SK-N-SH (cell line): ENCODE measurements at regions not wholly inside any gene's neighbourhood (a gene's known extent, or its start where the extent isn't known, plus 50 kb on each side); places are given as distances from the start of the nearest gene placed in this dataset.

Source experiments
- CTCF ChIA-PET: fragments of 300-600, 350-600 bp; formaldehyde crosslinking; extraction: SDS; loops from one replicate; lab custom pipeline; 2021; lab: Yijun Ruan, JAX
- POLR2A ChIA-PET: fragments of 350-600 bp; sonication (Branson Sonifier 250); formaldehyde crosslinking; extraction: SDS; loops from one replicate; lab custom pipeline; 2020; ENCODE audit warnings: antibody characterized with exemption, inconsistent platforms; lab: Yijun Ruan, JAX
- DNase-seq: peaks from one replicate; pipeline ENCODE4 v3.0.0; 2012
- H2AFZ ChIP-seq: fragments of 200-600 bp; sonication (generic); 2 replicates; pipeline ENCODE4 v1.8.1; 2016; ENCODE audit warnings: antibody characterized with exemption, mild to moderate bottlenecking, low read depth
- H3F3A ChIP-seq: fragments of 200-600 bp; sonication (generic); replicated peaks from 2 replicates; pipeline ENCODE3; 2016; ENCODE audit warnings: antibody characterized with exemption, mild to moderate bottlenecking; ENCODE audit not compliant: insufficient read depth
- H3K27ac ChIP-seq, 2 experiments: fragments of 200-500 bp in 1 of 2; fragments of 200-600 bp in 1 of 2; sonication (Bioruptor generic) in 1 of 2; sonication (generic), shearing (Covaris generic) in 1 of 2; 2 replicates each; pipeline versions ENCODE4 v1.5.1 to v1.6.1; 2014 to 2016; ENCODE audit warnings: low read depth in 2 of 2, inconsistent platforms in 1 of 2, low read length in 1 of 2, mild to moderate bottlenecking in 1 of 2, mixed read lengths in 1 of 2
- H3K27me3 ChIP-seq: fragments of 200-600 bp; sonication (generic), shearing (Covaris generic); 2 replicates; pipeline ENCODE4 v1.6.1; 2016; ENCODE audit warnings: mixed run types; ENCODE audit not compliant: insufficient read depth
- H3K36me3 ChIP-seq, 2 experiments: fragments of 200-500 bp in 1 of 2; fragments of 200-600 bp in 1 of 2; sonication (Bioruptor generic) in 1 of 2; sonication (generic) in 1 of 2; replicated peaks in 1 of 2; 2 replicates each; pipeline versions ENCODE3 to v1.5.1; 2014 to 2016; ENCODE audit warnings: low read length in 1 of 2, mild to moderate bottlenecking in 1 of 2; ENCODE audit not compliant: insufficient read depth in 2 of 2, control insufficient read depth in 1 of 2
- H3K4me1 ChIP-seq, 2 experiments: fragments of 200-500 bp in 1 of 2; fragments of 200-600 bp in 1 of 2; sonication (Bioruptor generic) in 1 of 2; sonication (generic), shearing (Covaris generic) in 1 of 2; 2 replicates each; pipeline versions ENCODE4 v1.5.1 to v1.6.1; 2014 to 2016; ENCODE audit warnings: low read depth in 1 of 2, low read length in 1 of 2, mixed run types in 1 of 2; ENCODE audit not compliant: insufficient read depth in 2 of 2, control insufficient read depth in 1 of 2
- H3K4me2 ChIP-seq: fragments of 200-600 bp; sonication (generic), shearing (Covaris generic); 2 replicates; pipeline ENCODE4 v1.6.1; 2017; ENCODE audit warnings: mixed run types
- H3K4me3 ChIP-seq, 2 experiments: fragments of 200-500 bp in 1 of 2; fragments of 200-600 bp in 1 of 2; sonication (Bioruptor generic) in 1 of 2; sonication (generic), shearing (Covaris generic) in 1 of 2; 2 replicates each; pipeline versions ENCODE4 v1.5.1 to v1.8.1; 2014 to 2016; ENCODE audit warnings: low read depth in 2 of 2, inconsistent platforms in 1 of 2, low read length in 1 of 2, mild to moderate bottlenecking in 1 of 2, mixed read lengths in 1 of 2, moderate library complexity in 1 of 2
- H3K79me2 ChIP-seq: fragments of 200-600 bp; sonication (generic); 2 replicates; pipeline ENCODE4 v1.8.1; 2017; ENCODE audit warnings: mild to moderate bottlenecking; ENCODE audit not compliant: insufficient read depth
- H3K9ac ChIP-seq: fragments of 200-600 bp; sonication (generic); 2 replicates; pipeline ENCODE4 v1.6.1; 2017; ENCODE audit warnings: mixed run types
- H3K9me2 ChIP-seq: fragments of 200-600 bp; sonication (generic); 2 replicates; pipeline ENCODE4 v1.6.1; 2017; ENCODE audit warnings: mixed run types
- H3K9me3 ChIP-seq: fragments of 200-600 bp; sonication (generic); 2 replicates; pipeline ENCODE4 v1.6.1; 2017; ENCODE audit warnings: mixed run types, mild to moderate bottlenecking, moderate library complexity
- H4K20me1 ChIP-seq: fragments of 200-600 bp; sonication (generic); 2 replicates; pipeline ENCODE4 v1.6.1; 2017; ENCODE audit warnings: mild to moderate bottlenecking, mixed run types; ENCODE audit not compliant: insufficient read depth
- EP300 ChIP-seq, 2 experiments: IDR thresholded peaks; 2 replicates each; pipeline versions ENCODE4 v1.4.0 to v1.6.1; 2012; ENCODE audit warnings: borderline replicate concordance in 1 of 2, low read depth in 1 of 2, low read length in 1 of 2
- EZH2phosphoT487 ChIP-seq: fragments of 200-600 bp; sonication (generic); IDR thresholded peaks from 2 replicates; pipeline ENCODE4 v1.6.1; 2017; ENCODE audit warnings: low read depth, mixed run types, mild to moderate bottlenecking, antibody characterized with exemption, moderate library complexity, borderline replicate concordance
- FOXJ3 ChIP-seq: sonication (generic); formaldehyde crosslinking; IDR thresholded peaks from 2 replicates; pipeline ENCODE4 v1.5.1; 2020; ENCODE audit warnings: mild to moderate bottlenecking, missing genetic modification reagents
- FOXM1 ChIP-seq: IDR thresholded peaks from 2 replicates; pipeline ENCODE4 v1.4.0; 2012; ENCODE audit warnings: low read depth, mild to moderate bottlenecking
- GABPA ChIP-seq: IDR thresholded peaks from 2 replicates; pipeline ENCODE4 v1.4.0; 2012; ENCODE audit warnings: low read depth, mild to moderate bottlenecking
- MXI1 ChIP-seq: IDR thresholded peaks from 2 replicates; pipeline ENCODE4 v1.6.1; 2012; ENCODE audit warnings: mild to moderate bottlenecking, low read depth, low read length, improper control_type of control experiment
- NFIC ChIP-seq: IDR thresholded peaks from 2 replicates; pipeline ENCODE4 v1.4.0; 2012; ENCODE audit warnings: borderline replicate concordance
- NRF1 ChIP-seq: IDR thresholded peaks from 2 replicates; pipeline ENCODE4 v1.6.1; 2012; ENCODE audit warnings: low read depth, mild to moderate bottlenecking, low read length
- POLR2AphosphoS5 ChIP-seq: IDR thresholded peaks from 2 replicates; pipeline ENCODE4 v1.6.1; 2012; ENCODE audit warnings: low read depth, low read length
- RAD21 ChIP-seq: IDR thresholded peaks from 2 replicates; pipeline ENCODE4 v1.6.1; 2012; ENCODE audit warnings: mild to moderate bottlenecking, low read length
- RFX5 ChIP-seq: IDR thresholded peaks from 2 replicates; pipeline ENCODE4 v1.6.1; 2012; ENCODE audit warnings: mild to moderate bottlenecking, improper control_type of control experiment, low read length
- RXRA ChIP-seq: IDR thresholded peaks from 2 replicates; pipeline ENCODE4 v1.4.0; 2012; ENCODE audit warnings: low read depth, mild to moderate bottlenecking, borderline replicate concordance
- SMC3 ChIP-seq: IDR thresholded peaks from 2 replicates; pipeline ENCODE4 v1.6.1; 2012; ENCODE audit warnings: low read depth, low read length, improper control_type of control experiment
- TCF12 ChIP-seq: IDR thresholded peaks from 2 replicates; pipeline ENCODE4 v1.4.0; 2012
- TEAD4 ChIP-seq: IDR thresholded peaks from 2 replicates; pipeline ENCODE4 v1.4.0; 2012; ENCODE audit warnings: mild to moderate bottlenecking, borderline replicate concordance; ENCODE audit not compliant: insufficient read depth
- WGBS: methylation state at CpG from one replicate; pipeline ENCODE4 v1.1.6; 2017; ENCODE audit warnings: low lambda C conversion rate; 5-methylcytosine and 5-hydroxymethylcytosine counted together
- TF ChIP-seq, protein P1 (sequence below): IDR thresholded peaks from 2 replicates; pipeline ENCODE4 v1.6.1; 2012; ENCODE audit warnings: mild to moderate bottlenecking, low read depth, low read length, moderate library complexity
- TF ChIP-seq, protein P2 (sequence below): fragments of 150-350 bp; IDR thresholded peaks from 2 replicates; pipeline ENCODE4 v1.6.1; 2016; ENCODE audit warnings: mild to moderate bottlenecking, low read depth, low read length
- TF ChIP-seq, protein P3 (sequence below): IDR thresholded peaks from 2 replicates; pipeline ENCODE4 v1.4.0; 2012; ENCODE audit warnings: low read depth, borderline replicate concordance
- TF ChIP-seq, protein P4 (sequence below): IDR thresholded peaks from 2 replicates; pipeline ENCODE4; 2012

DNA sequence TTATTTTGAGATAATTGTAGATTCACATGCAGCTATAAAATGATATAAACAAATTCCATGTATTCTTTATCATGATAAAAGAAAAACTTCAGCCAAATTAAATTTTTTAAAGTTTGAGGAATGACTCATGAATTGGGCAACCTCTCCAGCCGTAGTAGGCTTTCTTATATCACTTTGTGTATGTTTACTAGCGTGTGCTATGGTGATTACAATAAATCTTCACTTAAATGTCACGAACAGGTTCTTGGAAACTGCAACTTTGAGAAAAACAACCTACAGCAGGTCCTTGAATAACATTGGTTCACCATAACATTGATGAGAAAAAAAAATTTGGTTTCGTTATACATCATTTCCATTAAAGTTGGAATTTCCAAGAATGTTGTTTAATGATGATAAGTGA lies 730.9 kb upstream of the TYRP1 start (continued):
- TF ChIP-seq, protein P1, sequence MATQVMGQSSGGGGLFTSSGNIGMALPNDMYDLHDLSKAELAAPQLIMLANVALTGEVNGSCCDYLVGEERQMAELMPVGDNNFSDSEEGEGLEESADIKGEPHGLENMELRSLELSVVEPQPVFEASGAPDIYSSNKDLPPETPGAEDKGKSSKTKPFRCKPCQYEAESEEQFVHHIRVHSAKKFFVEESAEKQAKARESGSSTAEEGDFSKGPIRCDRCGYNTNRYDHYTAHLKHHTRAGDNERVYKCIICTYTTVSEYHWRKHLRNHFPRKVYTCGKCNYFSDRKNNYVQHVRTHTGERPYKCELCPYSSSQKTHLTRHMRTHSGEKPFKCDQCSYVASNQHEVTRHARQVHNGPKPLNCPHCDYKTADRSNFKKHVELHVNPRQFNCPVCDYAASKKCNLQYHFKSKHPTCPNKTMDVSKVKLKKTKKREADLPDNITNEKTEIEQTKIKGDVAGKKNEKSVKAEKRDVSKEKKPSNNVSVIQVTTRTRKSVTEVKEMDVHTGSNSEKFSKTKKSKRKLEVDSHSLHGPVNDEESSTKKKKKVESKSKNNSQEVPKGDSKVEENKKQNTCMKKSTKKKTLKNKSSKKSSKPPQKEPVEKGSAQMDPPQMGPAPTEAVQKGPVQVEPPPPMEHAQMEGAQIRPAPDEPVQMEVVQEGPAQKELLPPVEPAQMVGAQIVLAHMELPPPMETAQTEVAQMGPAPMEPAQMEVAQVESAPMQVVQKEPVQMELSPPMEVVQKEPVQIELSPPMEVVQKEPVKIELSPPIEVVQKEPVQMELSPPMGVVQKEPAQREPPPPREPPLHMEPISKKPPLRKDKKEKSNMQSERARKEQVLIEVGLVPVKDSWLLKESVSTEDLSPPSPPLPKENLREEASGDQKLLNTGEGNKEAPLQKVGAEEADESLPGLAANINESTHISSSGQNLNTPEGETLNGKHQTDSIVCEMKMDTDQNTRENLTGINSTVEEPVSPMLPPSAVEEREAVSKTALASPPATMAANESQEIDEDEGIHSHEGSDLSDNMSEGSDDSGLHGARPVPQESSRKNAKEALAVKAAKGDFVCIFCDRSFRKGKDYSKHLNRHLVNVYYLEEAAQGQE: no peak
- TF ChIP-seq RAD21 (no peak), NFIC (no peak)

DNA sequence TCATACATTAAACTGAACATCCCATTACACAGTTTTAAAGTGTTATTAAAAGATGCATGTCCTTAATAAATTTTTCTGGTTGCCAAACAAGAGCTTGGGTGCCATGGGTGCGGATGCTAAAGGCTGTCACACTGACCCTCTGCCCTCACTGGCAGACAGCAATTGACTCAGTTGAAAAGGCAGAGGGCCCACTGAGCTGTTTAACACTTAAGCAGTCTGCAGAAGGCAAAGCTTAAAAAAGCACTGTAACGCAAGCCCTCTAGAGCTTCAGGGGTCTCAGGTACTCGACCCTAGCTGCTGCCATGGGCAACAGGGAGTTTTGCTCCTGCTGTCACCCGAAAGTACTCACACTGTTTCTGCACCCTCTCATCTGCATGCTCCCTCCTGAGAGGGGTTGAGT lies 726.4 kb upstream of the TYRP1 start:
- DNase-seq: no peak
- 10% methylated on average over 4 of the region's 4 CpGs for WGBS
- no peak overlapping the region; a peak in 1 of 4 replicates for H3K4me3 ChIP-seq
- no peaks in the 10 kb centered on the region for H3K9me2 ChIP-seq
- H3K36me3 ChIP-seq: no peaks in the 10 kb centered on the region
- POLR2A ChIA-PET: no interaction called here
- TF ChIP-seq, protein P2, sequence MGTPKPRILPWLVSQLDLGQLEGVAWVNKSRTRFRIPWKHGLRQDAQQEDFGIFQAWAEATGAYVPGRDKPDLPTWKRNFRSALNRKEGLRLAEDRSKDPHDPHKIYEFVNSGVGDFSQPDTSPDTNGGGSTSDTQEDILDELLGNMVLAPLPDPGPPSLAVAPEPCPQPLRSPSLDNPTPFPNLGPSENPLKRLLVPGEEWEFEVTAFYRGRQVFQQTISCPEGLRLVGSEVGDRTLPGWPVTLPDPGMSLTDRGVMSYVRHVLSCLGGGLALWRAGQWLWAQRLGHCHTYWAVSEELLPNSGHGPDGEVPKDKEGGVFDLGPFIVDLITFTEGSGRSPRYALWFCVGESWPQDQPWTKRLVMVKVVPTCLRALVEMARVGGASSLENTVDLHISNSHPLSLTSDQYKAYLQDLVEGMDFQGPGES: no peak
- no peak for TF ChIP-seq RFX5
- no peak for TF ChIP-seq TCF12
- no peak for TF ChIP-seq EZH2phosphoT487
- TF ChIP-seq GABPA: no peak
- TF ChIP-seq, protein P3, sequence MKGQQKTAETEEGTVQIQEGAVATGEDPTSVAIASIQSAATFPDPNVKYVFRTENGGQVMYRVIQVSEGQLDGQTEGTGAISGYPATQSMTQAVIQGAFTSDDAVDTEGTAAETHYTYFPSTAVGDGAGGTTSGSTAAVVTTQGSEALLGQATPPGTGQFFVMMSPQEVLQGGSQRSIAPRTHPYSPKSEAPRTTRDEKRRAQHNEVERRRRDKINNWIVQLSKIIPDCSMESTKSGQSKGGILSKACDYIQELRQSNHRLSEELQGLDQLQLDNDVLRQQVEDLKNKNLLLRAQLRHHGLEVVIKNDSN: no peak
- no peak for TF ChIP-seq NRF1
- TF ChIP-seq, protein P4, sequence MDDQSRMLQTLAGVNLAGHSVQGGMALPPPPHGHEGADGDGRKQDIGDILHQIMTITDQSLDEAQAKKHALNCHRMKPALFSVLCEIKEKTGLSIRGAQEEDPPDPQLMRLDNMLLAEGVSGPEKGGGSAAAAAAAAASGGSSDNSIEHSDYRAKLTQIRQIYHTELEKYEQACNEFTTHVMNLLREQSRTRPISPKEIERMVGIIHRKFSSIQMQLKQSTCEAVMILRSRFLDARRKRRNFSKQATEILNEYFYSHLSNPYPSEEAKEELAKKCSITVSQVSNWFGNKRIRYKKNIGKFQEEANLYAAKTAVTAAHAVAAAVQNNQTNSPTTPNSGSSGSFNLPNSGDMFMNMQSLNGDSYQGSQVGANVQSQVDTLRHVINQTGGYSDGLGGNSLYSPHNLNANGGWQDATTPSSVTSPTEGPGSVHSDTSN: no peak
- TF ChIP-seq MXI1: no peak
- no peak for TF ChIP-seq SMC3
- no peak for TF ChIP-seq EP300 (IDR thresholded peaks at IDR 0.05; ENCODE audit: borderline replicate concordance in 1 of 2, low read depth in 1 of 2, low read length in 1 of 2)
- TF ChIP-seq POLR2AphosphoS5: no peak
- no peak for TF ChIP-seq TEAD4
- TF ChIP-seq FOXJ3 (CRISPR knock-in tag): no peak
- TF ChIP-seq FOXM1: no peak
- no peak for TF ChIP-seq RXRA
- CTCF ChIA-PET: no interaction called here
- no peak overlapping the region for H3K27ac ChIP-seq
- H2AFZ ChIP-seq: no peak overlapping the region
- H3F3A ChIP-seq: no peaks in the 10 kb centered on the region
- no peaks in the 10 kb centered on the region; the same call in 1 of the 2 replicates for H3K9me3 ChIP-seq
- H3K27me3 ChIP-seq: no peaks in the 10 kb centered on the region
- H3K4me1 ChIP-seq: no peaks in the 10 kb centered on the region
- no peak overlapping the region for H3K4me2 ChIP-seq
- no peaks in the 10 kb centered on the region for H4K20me1 ChIP-seq
- H3K9ac ChIP-seq: no peak overlapping the region
- no peaks in the 10 kb centered on the region for H3K79me2 ChIP-seq
